ENCODE measurements at regions not wholly inside any gene's neighbourhood (a gene's known extent, or its start where the extent isn't known, plus 50 kb on each side); places are given as distances from the start of the nearest gene placed in this dataset.

- Histone ChIP-seq H2AFZ (ENCODE audit: low read length) (no peak overlapping the region), H2AK5ac (ENCODE audit: low read depth, low read length) (no peak overlapping the region), H3K18ac (ENCODE audit: extremely low read depth, low read length) (no peak overlapping the region), H3K4me1 (replicated peaks in 1 of 4; ENCODE audit: control insufficient read depth in 3 of 4, insufficient read depth in 4 of 4, low read length in 3 of 4) (no peaks in the 10 kb centered on the region), H4K8ac (ENCODE audit: extremely low read depth, insufficient read depth, low read length) (no peak overlapping the region), H3K36me3 (ENCODE audit: control insufficient read depth in 2 of 4, insufficient read depth in 4 of 4, low read length in 3 of 4) (no peaks in the 10 kb centered on the region), H3K27me3 (replicated peaks in 1 of 4; ENCODE audit: control insufficient read depth in 3 of 4, extremely low read depth in 1 of 4, insufficient read depth in 3 of 4, low read length in 3 of 4) (no peaks in the 10 kb centered on the region), H3K4ac (replicated peaks; ENCODE audit: insufficient read length, low read depth, low read length) (no peak overlapping the region), H3K4me2 (ENCODE audit: insufficient read depth in 1 of 2, low read depth in 2 of 2, low read length in 2 of 2) (no peak overlapping the region), H4K91ac (replicated peaks; ENCODE audit: insufficient read length, low read length) (no peak overlapping the region), H3K56ac (replicated peaks; ENCODE audit: insufficient read length, low read depth, low read length) (no peak overlapping the region), H2BK120ac (replicated peaks; ENCODE audit: low read depth, low read length) (no peak overlapping the region), H3K23ac (ENCODE audit: insufficient read length) (no peak overlapping the region), H2BK5ac (ENCODE audit: low read depth, low read length) (no peak overlapping the region), H3K27ac (ENCODE audit: low read depth, low read length) (no peak overlapping the region), H3K79me2 (ENCODE audit: control insufficient read depth in 1 of 2, insufficient read depth in 2 of 2, low read length in 2 of 2) (no peaks in the 10 kb centered on the region), H4K5ac (ENCODE audit: insufficient read length, low read depth, low read length) (no peak overlapping the region), H3K14ac (ENCODE audit: insufficient read length) (no peak overlapping the region), H2BK20ac (ENCODE audit: low read length) (no peak overlapping the region), H3K23me2 (ENCODE audit: low read depth, low read length) (no peaks in the 10 kb centered on the region), H3K79me1 (ENCODE audit: low read depth, low read length) (no peaks in the 10 kb centered on the region), H2BK12ac (ENCODE audit: low read depth, low read length) (no peak overlapping the region), H3K9ac (replicated peaks in 1 of 4; ENCODE audit: extremely low read depth in 1 of 4, low read depth in 3 of 4, low read length in 3 of 4) (no peak overlapping the region), H3K4me3 (ENCODE audit: extremely low read depth in 1 of 4, insufficient read depth in 2 of 4, low read depth in 3 of 4, low read length in 4 of 4) (no peak overlapping the region), H2BK15ac (ENCODE audit: low read length) (no peak overlapping the region), H3K9me3 (ENCODE audit: insufficient read depth in 2 of 2, low read depth in 1 of 2, low read length in 1 of 2) (no peaks in the 10 kb centered on the region), H4K20me1 (replicated peaks in 1 of 2; ENCODE audit: control insufficient read depth in 1 of 2, insufficient read depth in 2 of 2, low read length in 2 of 2) (no peaks in the 10 kb centered on the region)
- POLR2A ChIA-PET (ENCODE audit: partially characterized antibody), result no interaction called here
- FAIRE-seq (no peak), DNase-seq (ENCODE audit: low read depth in 1 of 2, low spot score in 2 of 2) (no peak)
- 72% methylated on average over 1 of the region's 1 CpG; no CpG with 5 or more reads in 1 of the 2 experiments for WGBS, 2 experiments (ENCODE audit: extremely low coverage in 1 of 2, insufficient coverage in 1 of 2, insufficient read length in 1 of 2, insufficient replicate concordance in 2 of 2, low coverage in 1 of 2, low lambda C conversion rate in 2 of 2, missing lambda C conversion rate in 1 of 2)
- TF ChIP-seq SP1 (IDR thresholded peaks at IDR 0.05; ENCODE audit: low read depth, low read length) (no peak), POLR2A (IDR thresholded peaks at IDR 0.05; ENCODE audit: control extremely low read depth in 1 of 2, low read depth in 2 of 2, low read length in 2 of 2) (no peak), NANOG (IDR thresholded peaks at IDR 0.05; ENCODE audit: insufficient read depth, low read depth, low read length, poor library complexity, severe bottlenecking) (no peak), CBX8 (IDR thresholded peaks at IDR 0.05; ENCODE audit: borderline replicate concordance, low read depth, low read length) (no peak), CTBP2 (IDR thresholded peaks at IDR 0.05; ENCODE audit: borderline replicate concordance, insufficient read depth, insufficient read length, low read length) (no peak), MAX (IDR thresholded peaks at IDR 0.05) (no peak), TAF7 (optimal IDR thresholded peaks at IDR 0.05; ENCODE audit: borderline replicate concordance, low read depth, low read length) (no peak), SAP30 (IDR thresholded peaks at IDR 0.05; ENCODE audit: insufficient read depth, insufficient replicate concordance, low read length) (no peak)
- TF ChIP-seq, protein P1, sequence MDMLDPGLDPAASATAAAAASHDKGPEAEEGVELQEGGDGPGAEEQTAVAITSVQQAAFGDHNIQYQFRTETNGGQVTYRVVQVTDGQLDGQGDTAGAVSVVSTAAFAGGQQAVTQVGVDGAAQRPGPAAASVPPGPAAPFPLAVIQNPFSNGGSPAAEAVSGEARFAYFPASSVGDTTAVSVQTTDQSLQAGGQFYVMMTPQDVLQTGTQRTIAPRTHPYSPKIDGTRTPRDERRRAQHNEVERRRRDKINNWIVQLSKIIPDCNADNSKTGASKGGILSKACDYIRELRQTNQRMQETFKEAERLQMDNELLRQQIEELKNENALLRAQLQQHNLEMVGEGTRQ (IDR thresholded peaks at IDR 0.05; ENCODE audit: low read length), result no peak
- TF ChIP-seq, protein P2, sequence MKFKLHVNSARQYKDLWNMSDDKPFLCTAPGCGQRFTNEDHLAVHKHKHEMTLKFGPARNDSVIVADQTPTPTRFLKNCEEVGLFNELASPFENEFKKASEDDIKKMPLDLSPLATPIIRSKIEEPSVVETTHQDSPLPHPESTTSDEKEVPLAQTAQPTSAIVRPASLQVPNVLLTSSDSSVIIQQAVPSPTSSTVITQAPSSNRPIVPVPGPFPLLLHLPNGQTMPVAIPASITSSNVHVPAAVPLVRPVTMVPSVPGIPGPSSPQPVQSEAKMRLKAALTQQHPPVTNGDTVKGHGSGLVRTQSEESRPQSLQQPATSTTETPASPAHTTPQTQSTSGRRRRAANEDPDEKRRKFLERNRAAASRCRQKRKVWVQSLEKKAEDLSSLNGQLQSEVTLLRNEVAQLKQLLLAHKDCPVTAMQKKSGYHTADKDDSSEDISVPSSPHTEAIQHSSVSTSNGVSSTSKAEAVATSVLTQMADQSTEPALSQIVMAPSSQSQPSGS (IDR thresholded peaks at IDR 0.05; ENCODE audit: low read length), result no peak
- CTCF ChIA-PET (ENCODE audit: partially characterized antibody), result interaction anchor here (1.0 kb wide), 1 partner anchor 9 kb away, joined by 4 read pairs; no protein-coding TSS in a partner anchor
Observed at GRCh38 chr12:83817730-83818129, 1094.9 kb downstream of the SLC6A15 start.

All from H1 (cell line).